ENCODE measurements at regions not wholly inside any gene's neighbourhood (a gene's known extent, or its start where the extent isn't known, plus 50 kb on each side); places are given as distances from the start of the nearest gene placed in this dataset.

DNA sequence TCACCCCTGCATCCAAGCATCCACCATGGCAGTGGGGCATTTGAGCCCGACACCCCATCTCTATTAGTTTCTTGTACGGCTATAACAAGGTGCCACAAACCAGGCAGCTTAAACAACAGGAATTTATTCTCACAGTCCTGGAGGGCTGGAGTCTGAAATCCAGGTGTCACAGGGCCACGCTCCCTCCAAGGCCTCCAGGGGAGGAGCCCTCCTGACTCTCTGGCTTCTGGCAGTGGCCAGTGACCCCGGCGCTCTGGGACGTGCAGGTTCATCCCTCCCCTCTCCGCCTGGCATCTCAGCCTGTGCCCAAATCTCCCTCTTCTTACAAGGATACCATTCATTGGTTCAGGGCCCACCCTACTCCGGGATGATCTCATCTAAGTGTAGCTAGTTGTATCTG, 394.5 kb upstream of the IRX1 start (continued):
- TF ChIP-seq, protein P1, sequence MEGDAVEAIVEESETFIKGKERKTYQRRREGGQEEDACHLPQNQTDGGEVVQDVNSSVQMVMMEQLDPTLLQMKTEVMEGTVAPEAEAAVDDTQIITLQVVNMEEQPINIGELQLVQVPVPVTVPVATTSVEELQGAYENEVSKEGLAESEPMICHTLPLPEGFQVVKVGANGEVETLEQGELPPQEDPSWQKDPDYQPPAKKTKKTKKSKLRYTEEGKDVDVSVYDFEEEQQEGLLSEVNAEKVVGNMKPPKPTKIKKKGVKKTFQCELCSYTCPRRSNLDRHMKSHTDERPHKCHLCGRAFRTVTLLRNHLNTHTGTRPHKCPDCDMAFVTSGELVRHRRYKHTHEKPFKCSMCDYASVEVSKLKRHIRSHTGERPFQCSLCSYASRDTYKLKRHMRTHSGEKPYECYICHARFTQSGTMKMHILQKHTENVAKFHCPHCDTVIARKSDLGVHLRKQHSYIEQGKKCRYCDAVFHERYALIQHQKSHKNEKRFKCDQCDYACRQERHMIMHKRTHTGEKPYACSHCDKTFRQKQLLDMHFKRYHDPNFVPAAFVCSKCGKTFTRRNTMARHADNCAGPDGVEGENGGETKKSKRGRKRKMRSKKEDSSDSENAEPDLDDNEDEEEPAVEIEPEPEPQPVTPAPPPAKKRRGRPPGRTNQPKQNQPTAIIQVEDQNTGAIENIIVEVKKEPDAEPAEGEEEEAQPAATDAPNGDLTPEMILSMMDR (conservative IDR thresholded peaks at IDR 0.05; ENCODE audit: low read depth in 2 of 2) = no peak
- TF ChIP-seq STAT1 (IDR thresholded peaks at IDR 0.05; ENCODE audit: unreplicated experiment) (no peak), ZNF331 (CRISPR knock-in tag; IDR thresholded peaks at IDR 0.05; ENCODE audit: low read depth) (no peak), JUNB (IDR thresholded peaks at IDR 0.05; ENCODE audit: unreplicated experiment) (no peak)

DNA sequence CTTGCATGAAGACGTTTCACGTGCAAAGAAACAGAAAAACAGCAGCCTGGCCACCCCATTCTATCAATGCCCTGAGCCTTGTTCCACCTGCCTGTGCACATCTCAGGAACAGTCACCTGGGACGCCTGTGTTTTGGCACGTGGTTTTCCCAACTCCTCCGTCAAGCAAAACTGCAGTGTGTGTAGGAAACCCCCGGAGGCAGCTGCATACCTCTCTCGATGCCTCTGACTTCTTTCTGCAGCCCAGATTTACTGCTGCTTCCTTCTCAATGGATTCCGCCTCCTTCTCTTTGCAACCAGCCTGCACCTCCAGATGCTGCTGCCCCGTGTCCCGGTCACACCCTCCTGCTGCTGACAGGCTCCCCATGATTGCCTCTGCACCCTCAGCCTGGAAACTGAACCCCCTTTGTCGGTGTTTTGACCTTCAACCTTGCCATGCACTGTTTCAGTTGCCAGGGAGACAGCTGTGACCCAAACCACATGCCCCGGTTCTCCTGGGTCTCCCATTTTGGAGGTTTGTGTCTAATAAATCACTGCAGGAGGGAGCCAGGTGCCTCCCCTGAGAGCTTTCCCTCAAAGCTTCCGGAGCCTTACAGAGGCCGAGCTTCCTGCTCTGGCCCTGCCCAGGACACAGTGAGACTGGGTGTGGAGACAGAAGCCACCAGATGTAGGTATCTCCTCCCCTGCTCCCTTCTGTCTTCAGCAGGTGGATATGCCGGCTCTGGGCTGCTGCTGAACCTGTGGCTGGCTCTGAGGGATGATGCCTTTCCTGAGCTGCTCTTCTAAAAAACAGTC, 395.5 kb upstream of the IRX1 start:
- no peak overlapping the region for H3K27ac ChIP-seq (ENCODE audit: low read depth)
- H3K27me3 Mint-ChIP-seq (ENCODE audit: insufficient read depth, low read depth, poor library complexity) = peaks cover 29% of the 10 kb centered on the region
- no peaks in the 10 kb centered on the region for H4K20me1 ChIP-seq (replicated peaks; ENCODE audit: insufficient read depth)
- DNase-seq (ENCODE audit: low spot score) (peak; percentile 22), ATAC-seq (peak; percentile 25)
- H3K79me2 ChIP-seq (replicated peaks; ENCODE audit: insufficient read depth) = no peaks in the 10 kb centered on the region
- peaks cover 25% of the 10 kb centered on the region for H3K27me3 ChIP-seq (ENCODE audit: insufficient read depth)
- H2AFZ ChIP-seq = no peak overlapping the region
- no peaks in the 10 kb centered on the region for H3F3A ChIP-seq (replicated peaks; ENCODE audit: low read depth)
- H3K4me3 Mint-ChIP-seq = no peak overlapping the region
- H3K36me3 Mint-ChIP-seq (ENCODE audit: low read depth) = peaks cover 7% of the 10 kb centered on the region; the same call in 2 of the 3 replicates
- H3K4me3 ChIP-seq = no peak overlapping the region
- no peaks in the 10 kb centered on the region for H3K36me3 ChIP-seq (ENCODE audit: insufficient read depth)
- no peaks in the 10 kb centered on the region for H3K9me2 ChIP-seq (ENCODE audit: insufficient read depth)
- no peak overlapping the region for H3K27ac Mint-ChIP-seq
- peaks cover 24% of the 10 kb centered on the region for H3K4me1 Mint-ChIP-seq
- peaks cover 19% of the 10 kb centered on the region for H3K4me1 ChIP-seq (ENCODE audit: insufficient read depth)
- H3K9me3 Mint-ChIP-seq = peaks cover 4% of the 10 kb centered on the region; the same call in 2 of the 3 replicates
- H3K4me2 ChIP-seq = no peak overlapping the region
- TF ChIP-seq NANOG (IDR thresholded peaks at IDR 0.05; ENCODE audit: borderline replicate concordance) (no peak), CREB1 (CRISPR knock-in tag; IDR thresholded peaks at IDR 0.05; ENCODE audit: low read depth) (no peak), EZH2 (IDR thresholded peaks at IDR 0.05; ENCODE audit: low read depth, unreplicated experiment) (no peak), EZH2phosphoT487 (IDR thresholded peaks at IDR 0.05; ENCODE audit: unreplicated experiment) (no peak), JUNB (IDR thresholded peaks at IDR 0.05; ENCODE audit: unreplicated experiment) (no peak), ZNF331 (CRISPR knock-in tag; IDR thresholded peaks at IDR 0.05; ENCODE audit: low read depth) (no peak), POLR2AphosphoS5 (IDR thresholded peaks at IDR 0.05; ENCODE audit: low read depth) (no peak)
- TF ChIP-seq, protein P2, sequence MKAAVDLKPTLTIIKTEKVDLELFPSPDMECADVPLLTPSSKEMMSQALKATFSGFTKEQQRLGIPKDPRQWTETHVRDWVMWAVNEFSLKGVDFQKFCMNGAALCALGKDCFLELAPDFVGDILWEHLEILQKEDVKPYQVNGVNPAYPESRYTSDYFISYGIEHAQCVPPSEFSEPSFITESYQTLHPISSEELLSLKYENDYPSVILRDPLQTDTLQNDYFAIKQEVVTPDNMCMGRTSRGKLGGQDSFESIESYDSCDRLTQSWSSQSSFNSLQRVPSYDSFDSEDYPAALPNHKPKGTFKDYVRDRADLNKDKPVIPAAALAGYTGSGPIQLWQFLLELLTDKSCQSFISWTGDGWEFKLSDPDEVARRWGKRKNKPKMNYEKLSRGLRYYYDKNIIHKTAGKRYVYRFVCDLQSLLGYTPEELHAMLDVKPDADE (IDR thresholded peaks at IDR 0.05) = no peak
- TF ChIP-seq, protein P1 (conservative IDR thresholded peaks at IDR 0.05; ENCODE audit: low read depth in 2 of 2) = no peak
- TF ChIP-seq, protein P3, sequence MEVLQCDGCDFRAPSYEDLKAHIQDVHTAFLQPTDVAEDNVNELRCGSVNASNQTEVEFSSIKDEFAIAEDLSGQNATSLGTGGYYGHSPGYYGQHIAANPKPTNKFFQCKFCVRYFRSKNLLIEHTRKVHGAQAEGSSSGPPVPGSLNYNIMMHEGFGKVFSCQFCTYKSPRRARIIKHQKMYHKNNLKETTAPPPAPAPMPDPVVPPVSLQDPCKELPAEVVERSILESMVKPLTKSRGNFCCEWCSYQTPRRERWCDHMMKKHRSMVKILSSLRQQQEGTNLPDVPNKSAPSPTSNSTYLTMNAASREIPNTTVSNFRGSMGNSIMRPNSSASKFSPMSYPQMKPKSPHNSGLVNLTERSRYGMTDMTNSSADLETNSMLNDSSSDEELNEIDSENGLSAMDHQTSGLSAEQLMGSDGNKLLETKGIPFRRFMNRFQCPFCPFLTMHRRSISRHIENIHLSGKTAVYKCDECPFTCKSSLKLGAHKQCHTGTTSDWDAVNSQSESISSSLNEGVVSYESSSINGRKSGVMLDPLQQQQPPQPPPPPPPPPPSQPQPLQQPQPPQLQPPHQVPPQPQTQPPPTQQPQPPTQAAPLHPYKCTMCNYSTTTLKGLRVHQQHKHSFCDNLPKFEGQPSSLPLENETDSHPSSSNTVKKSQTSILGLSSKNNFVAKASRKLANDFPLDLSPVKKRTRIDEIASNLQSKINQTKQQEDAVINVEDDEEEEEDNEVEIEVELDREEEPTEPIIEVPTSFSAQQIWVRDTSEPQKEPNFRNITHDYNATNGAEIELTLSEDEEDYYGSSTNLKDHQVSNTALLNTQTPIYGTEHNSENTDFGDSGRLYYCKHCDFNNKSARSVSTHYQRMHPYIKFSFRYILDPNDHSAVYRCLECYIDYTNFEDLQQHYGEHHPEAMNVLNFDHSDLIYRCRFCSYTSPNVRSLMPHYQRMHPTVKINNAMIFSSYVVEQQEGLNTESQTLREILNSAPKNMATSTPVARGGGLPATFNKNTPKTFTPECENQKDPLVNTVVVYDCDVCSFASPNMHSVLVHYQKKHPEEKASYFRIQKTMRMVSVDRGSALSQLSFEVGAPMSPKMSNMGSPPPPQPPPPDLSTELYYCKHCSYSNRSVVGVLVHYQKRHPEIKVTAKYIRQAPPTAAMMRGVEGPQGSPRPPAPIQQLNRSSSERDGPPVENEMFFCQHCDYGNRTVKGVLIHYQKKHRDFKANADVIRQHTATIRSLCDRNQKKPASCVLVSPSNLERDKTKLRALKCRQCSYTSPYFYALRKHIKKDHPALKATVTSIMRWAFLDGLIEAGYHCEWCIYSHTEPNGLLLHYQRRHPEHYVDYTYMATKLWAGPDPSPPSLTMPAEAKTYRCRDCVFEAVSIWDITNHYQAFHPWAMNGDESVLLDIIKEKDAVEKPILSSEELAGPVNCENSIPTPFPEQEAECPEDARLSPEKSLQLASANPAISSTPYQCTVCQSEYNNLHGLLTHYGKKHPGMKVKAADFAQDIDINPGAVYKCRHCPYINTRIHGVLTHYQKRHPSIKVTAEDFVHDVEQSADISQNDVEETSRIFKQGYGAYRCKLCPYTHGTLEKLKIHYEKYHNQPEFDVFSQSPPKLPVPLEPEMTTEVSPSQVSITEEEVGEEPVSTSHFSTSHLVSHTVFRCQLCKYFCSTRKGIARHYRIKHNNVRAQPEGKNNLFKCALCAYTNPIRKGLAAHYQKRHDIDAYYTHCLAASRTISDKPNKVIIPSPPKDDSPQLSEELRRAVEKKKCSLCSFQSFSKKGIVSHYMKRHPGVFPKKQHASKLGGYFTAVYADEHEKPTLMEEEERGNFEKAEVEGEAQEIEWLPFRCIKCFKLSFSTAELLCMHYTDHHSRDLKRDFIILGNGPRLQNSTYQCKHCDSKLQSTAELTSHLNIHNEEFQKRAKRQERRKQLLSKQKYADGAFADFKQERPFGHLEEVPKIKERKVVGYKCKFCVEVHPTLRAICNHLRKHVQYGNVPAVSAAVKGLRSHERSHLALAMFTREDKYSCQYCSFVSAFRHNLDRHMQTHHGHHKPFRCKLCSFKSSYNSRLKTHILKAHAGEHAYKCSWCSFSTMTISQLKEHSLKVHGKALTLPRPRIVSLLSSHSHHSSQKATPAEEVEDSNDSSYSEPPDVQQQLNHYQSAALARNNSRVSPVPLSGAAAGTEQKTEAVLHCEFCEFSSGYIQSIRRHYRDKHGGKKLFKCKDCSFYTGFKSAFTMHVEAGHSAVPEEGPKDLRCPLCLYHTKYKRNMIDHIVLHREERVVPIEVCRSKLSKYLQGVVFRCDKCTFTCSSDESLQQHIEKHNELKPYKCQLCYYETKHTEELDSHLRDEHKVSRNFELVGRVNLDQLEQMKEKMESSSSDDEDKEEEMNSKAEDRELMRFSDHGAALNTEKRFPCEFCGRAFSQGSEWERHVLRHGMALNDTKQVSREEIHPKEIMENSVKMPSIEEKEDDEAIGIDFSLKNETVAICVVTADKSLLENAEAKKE (CRISPR knock-in tag; IDR thresholded peaks at IDR 0.05) = no peak
